HL-60 (cell line): ENCODE measurements at regions not wholly inside any gene's neighbourhood (a gene's known extent, or its start where the extent isn't known, plus 50 kb on each side); places are given as distances from the start of the nearest gene placed in this dataset.

ENCODE experiments used
- DNase-seq, 2 experiments: peaks; one replicate each; pipeline ENCODE4 v3.0.0-alpha.2; 2010 to 2020; ENCODE audit warnings: low read depth in 1 of 2, low spot score in 1 of 2
- H3K27ac ChIP-seq: fragments of 250-450 bp; sonication (Bioruptor Pico); replicated peaks from 2 replicates; pipeline ENCODE4 v1.5.1; 2020; ENCODE audit warnings: mild to moderate bottlenecking, moderate library complexity
- H3K27me3 ChIP-seq: fragments of 250-450 bp; sonication (Bioruptor Pico); 2 replicates; pipeline ENCODE4 v1.5.1; 2021; ENCODE audit warnings: mild to moderate bottlenecking, moderate library complexity; ENCODE audit not compliant: insufficient read depth, poor library complexity, severe bottlenecking
- H3K4me3 ChIP-seq: replicated peaks from 2 replicates; pipeline ENCODE4 v1.5.1; 2011; ENCODE audit warnings: mild to moderate bottlenecking, control low read depth, low read length; ENCODE audit not compliant: insufficient read depth
- CTCF ChIP-seq: IDR thresholded peaks from one replicate; pipeline ENCODE4 v1.5.1; 2011; ENCODE audit warnings: low read length, control low read depth, inconsistent platforms; ENCODE audit not compliant: insufficient read depth
- GABPA ChIP-seq: IDR thresholded peaks from 2 replicates; pipeline ENCODE4 v1.6.1; 2012; ENCODE audit warnings: low read depth
- POLR2AphosphoS5 ChIP-seq: IDR thresholded peaks from 2 replicates; pipeline ENCODE4 v1.6.1; 2012; ENCODE audit warnings: low read depth
- REST ChIP-seq: IDR thresholded peaks from 2 replicates; pipeline ENCODE4 v1.6.1; 2012; ENCODE audit warnings: low read depth; ENCODE audit not compliant: insufficient replicate concordance
- SPI1 ChIP-seq: IDR thresholded peaks from 2 replicates; pipeline ENCODE4 v1.6.1; 2012; ENCODE audit warnings: low read depth, mild to moderate bottlenecking, borderline replicate concordance

GRCh38 chr13:55199134-55199533, 1941.6 kb upstream of the PRR20A start:
- no peak for TF ChIP-seq GABPA
- TF ChIP-seq POLR2AphosphoS5: no peak
- no peak for DNase-seq
- H3K27me3 ChIP-seq: no peaks in the 10 kb centered on the region
- H3K4me3 ChIP-seq: no peak overlapping the region
- no peak overlapping the region for H3K27ac ChIP-seq

- DNase-seq: no peak
- Histone ChIP-seq H3K27me3 (no peaks in the 10 kb centered on the region), H3K27ac (no peak overlapping the region), H3K4me3 (no peak overlapping the region)
- TF ChIP-seq CTCF: no peak
- no peak for TF ChIP-seq SPI1
- no peak for TF ChIP-seq REST
- no peak for TF ChIP-seq POLR2AphosphoS5
- TF ChIP-seq GABPA: no peak
These were observed 1925.8 kb upstream of the PRR20A start for GRCh38 chr13:55214841-55215345.

- no peaks in the 10 kb centered on the region for H3K27me3 ChIP-seq
- no peak for DNase-seq
- H3K4me3 ChIP-seq: no peak overlapping the region
These were observed 1921.2 kb upstream of the PRR20A start for GRCh38 chr13:55219538-55219937.

GRCh38 chr13:55229906-55230569, 1910.7 kb upstream of the PRR20A start:
- TF ChIP-seq REST (no peak), SPI1 (no peak)
- no peak overlapping the region for H3K27ac ChIP-seq

More at GRCh38 chr13:55219538-55219937, 1921.2 kb upstream of the PRR20A start:
- TF ChIP-seq REST: no peak
- TF ChIP-seq SPI1: no peak
- TF ChIP-seq POLR2AphosphoS5: no peak
- no peak overlapping the region for H3K27ac ChIP-seq

More at GRCh38 chr13:55229906-55230569, 1910.7 kb upstream of the PRR20A start:
- no peaks in the 10 kb centered on the region for H3K27me3 ChIP-seq
- no peak for DNase-seq
- no peak overlapping the region for H3K4me3 ChIP-seq
